Liver (tissue), 8 donors: ENCODE measurements at regions not wholly inside any gene's neighbourhood (a gene's known extent, or its start where the extent isn't known, plus 50 kb on each side); places are given as distances from the start of the nearest gene placed in this dataset.

Experiments
- DNase-seq: peaks from one replicate; pipeline ENCODE4 v3.0.0-alpha.2; 2017; ENCODE audit warnings: low spot score
- H3K27ac ChIP-seq, 2 donors: one replicate each; pipeline ENCODE4 v1.7.0; 2013; ENCODE audit warnings: inconsistent platforms in 2 of 2, low read length in 2 of 2, control low read depth in 1 of 2, low read depth in 1 of 2, mild to moderate bottlenecking in 1 of 2
- H3K27me3 ChIP-seq, 4 donors: one replicate each; pipeline versions ENCODE4 v1.6.1 to v1.7.0; 2013; ENCODE audit warnings: low read length in 3 of 4, inconsistent platforms in 1 of 4, mild to moderate bottlenecking in 1 of 4, moderate library complexity in 1 of 4; ENCODE audit not compliant: control insufficient read depth in 4 of 4, insufficient read depth in 4 of 4
- H3K36me3 ChIP-seq, 4 donors: one replicate each; pipeline versions ENCODE4 v1.6.1 to v1.7.0; 2013; ENCODE audit warnings: low read length in 3 of 4, mild to moderate bottlenecking in 3 of 4, low read depth in 1 of 4, moderate library complexity in 1 of 4; ENCODE audit not compliant: control insufficient read depth in 4 of 4, insufficient read depth in 3 of 4
- H3K4me1 ChIP-seq, 4 donors: one replicate each; pipeline versions ENCODE4 v1.6.1 to v1.7.0; 2013; ENCODE audit warnings: low read length in 3 of 4, mild to moderate bottlenecking in 3 of 4, moderate library complexity in 1 of 4; ENCODE audit not compliant: control insufficient read depth in 4 of 4, insufficient read depth in 4 of 4
- H3K4me3 ChIP-seq, 3 donors: one replicate each; pipeline versions ENCODE4 v1.6.1 to v1.7.0; 2013; ENCODE audit warnings: low read length in 3 of 3, control low read depth in 1 of 3, low read depth in 1 of 3, mild to moderate bottlenecking in 1 of 3
- H3K9ac ChIP-seq, 2 donors: one replicate each; pipeline ENCODE4 v1.7.0; 2013; ENCODE audit warnings: low read length in 2 of 2, mild to moderate bottlenecking in 2 of 2, moderate library complexity in 2 of 2, control low read depth in 1 of 2, low read depth in 1 of 2
- H3K9me3 ChIP-seq, 4 donors: one replicate each; pipeline versions ENCODE4 v1.6.1 to v1.7.0; 2013; ENCODE audit warnings: low read length in 3 of 4; ENCODE audit not compliant: control insufficient read depth in 4 of 4
- CTCF ChIP-seq: fragments of 150-350 bp; IDR thresholded peaks from 2 replicates; pipeline ENCODE4 v1.5.1; 2017; ENCODE audit warnings: improper control_type of control experiment, low read depth, low read length; ENCODE audit not compliant: missing input control
- EGR1 ChIP-seq, 2 donors: IDR thresholded peaks; 2 replicates each; pipeline ENCODE4 v1.6.1; 2016 to 2018; ENCODE audit warnings: antibody characterized with exemption in 2 of 2, low read depth in 2 of 2
- FOXA1 ChIP-seq: IDR thresholded peaks from 2 replicates; pipeline ENCODE4 v1.6.1; 2016; ENCODE audit warnings: antibody characterized with exemption
- FOXA2 ChIP-seq: IDR thresholded peaks from 2 replicates; pipeline ENCODE4 v1.6.1; 2016; ENCODE audit warnings: antibody characterized with exemption
- GABPA ChIP-seq, 2 donors: IDR thresholded peaks in 1 of 2; conservative IDR thresholded peaks in 1 of 2; 2 replicates each; pipeline ENCODE4 v1.6.1; 2016; ENCODE audit warnings: antibody characterized with exemption in 2 of 2, mild to moderate bottlenecking in 1 of 2, moderate library complexity in 1 of 2
- HNF4A ChIP-seq, 2 donors: conservative IDR thresholded peaks; 2 replicates each; pipeline ENCODE4 v1.6.1; 2016; ENCODE audit warnings: antibody characterized with exemption in 2 of 2, mild to moderate bottlenecking in 2 of 2
- HNF4G ChIP-seq: IDR thresholded peaks from 2 replicates; pipeline ENCODE4 v1.6.1; 2016; ENCODE audit warnings: antibody characterized with exemption
- JUND ChIP-seq, 2 donors: IDR thresholded peaks; 2 replicates each; pipeline ENCODE4 v1.6.1; 2016; ENCODE audit warnings: antibody characterized with exemption in 2 of 2
- NR2F2 ChIP-seq: IDR thresholded peaks from 2 replicates; pipeline ENCODE4 v1.6.1; 2016; ENCODE audit warnings: antibody characterized with exemption
- RAD21 ChIP-seq, 2 donors: IDR thresholded peaks; 2 replicates each; pipeline ENCODE4 v1.6.1; 2016; ENCODE audit warnings: antibody characterized with exemption in 2 of 2, mild to moderate bottlenecking in 2 of 2
- RXRA ChIP-seq, 2 donors: IDR thresholded peaks; 2 replicates each; pipeline ENCODE4 v1.6.1; 2017 to 2018; ENCODE audit warnings: antibody characterized with exemption in 2 of 2, mild to moderate bottlenecking in 1 of 2
- TAF1 ChIP-seq: conservative IDR thresholded peaks from 2 replicates; pipeline ENCODE4 v1.6.1; 2016; ENCODE audit warnings: antibody characterized with exemption, mild to moderate bottlenecking
- YY1 ChIP-seq: IDR thresholded peaks from 2 replicates; pipeline ENCODE4 v1.6.1; 2016; ENCODE audit warnings: antibody characterized with exemption, mild to moderate bottlenecking
- WGBS: extraction: QIAGEN DNeasy Blood & Tissue Kit; methylation state at CpG from one replicate; pipeline ENCODE4 v1.1.7; 2013; 5-methylcytosine and 5-hydroxymethylcytosine counted together
- TF ChIP-seq, protein P1 (sequence below): IDR thresholded peaks from 2 replicates; pipeline ENCODE4 v1.6.1; 2016; ENCODE audit warnings: antibody characterized with exemption
- TF ChIP-seq, protein P2 (sequence below): IDR thresholded peaks from 2 replicates; pipeline ENCODE4 v1.6.1; 2016; ENCODE audit warnings: antibody characterized with exemption
- TF ChIP-seq, protein P3 (sequence below): IDR thresholded peaks from 2 replicates; pipeline ENCODE4 v1.6.1; 2016; ENCODE audit warnings: antibody characterized with exemption, mild to moderate bottlenecking
- donor health status: healthy.
- donor health status: healthy.
- donor health status: healthy.
- donor health status: healthy.
- donor health status: healthy.

DNA sequence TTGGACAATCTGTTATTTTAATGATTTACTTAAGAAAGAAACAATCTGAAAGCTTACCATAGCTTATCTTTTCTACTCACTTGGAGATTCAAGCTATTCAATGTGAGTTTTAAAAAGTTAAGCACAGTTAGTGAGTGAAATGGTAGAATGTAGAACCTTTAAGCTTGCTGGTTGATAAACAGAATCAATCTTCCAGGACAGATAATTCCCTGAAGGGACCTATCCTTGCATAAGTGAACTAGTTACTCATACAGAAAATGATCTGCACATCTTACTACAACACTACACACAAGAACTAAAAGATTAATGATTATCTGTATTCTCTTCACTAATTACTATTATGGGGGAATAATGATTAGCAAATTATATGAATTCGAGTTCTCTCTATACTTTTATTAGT lies 165.6 kb downstream of the PALM2AKAP2 start:
- DNase-seq = no peak
- Histone ChIP-seq H3K36me3 (peaks cover 0 to 12% (median 6%) of the 10 kb centered on the region in 4 donors), H3K9me3 (no peaks in the 10 kb centered on the region), H3K4me3 (no peak overlapping the region), H3K27ac (no peak overlapping the region), H3K4me1 (peaks cover 0 to 8% (median 2%) of the 10 kb centered on the region in 4 donors), H3K27me3 (no peaks in the 10 kb centered on the region), H3K9ac (no peak overlapping the region)
- 93% methylated on average over 1 of the region's 1 CpG for WGBS
- TF ChIP-seq, protein P1, sequence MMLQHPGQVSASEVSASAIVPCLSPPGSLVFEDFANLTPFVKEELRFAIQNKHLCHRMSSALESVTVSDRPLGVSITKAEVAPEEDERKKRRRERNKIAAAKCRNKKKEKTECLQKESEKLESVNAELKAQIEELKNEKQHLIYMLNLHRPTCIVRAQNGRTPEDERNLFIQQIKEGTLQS = no peak
- TF ChIP-seq HNF4G (no peak), RAD21 (IDR thresholded peaks at IDR 0.05) (no peak), HNF4A (conservative IDR thresholded peaks at IDR 0.05) (no peak), EGR1 (IDR thresholded peaks at IDR 0.05; ENCODE audit: low read depth in 2 of 2) (no peak), FOXA1 (no peak), YY1 (no peak), NR2F2 (no peak), GABPA (IDR thresholded peaks at IDR 0.05 in 1 of 2, conservative IDR thresholded peaks at IDR 0.05 in 1 of 2) (no peak), JUND (IDR thresholded peaks at IDR 0.05) (no peak), CTCF (no peak), FOXA2 (no peak), TAF1 (no peak)
- TF ChIP-seq, protein P2, sequence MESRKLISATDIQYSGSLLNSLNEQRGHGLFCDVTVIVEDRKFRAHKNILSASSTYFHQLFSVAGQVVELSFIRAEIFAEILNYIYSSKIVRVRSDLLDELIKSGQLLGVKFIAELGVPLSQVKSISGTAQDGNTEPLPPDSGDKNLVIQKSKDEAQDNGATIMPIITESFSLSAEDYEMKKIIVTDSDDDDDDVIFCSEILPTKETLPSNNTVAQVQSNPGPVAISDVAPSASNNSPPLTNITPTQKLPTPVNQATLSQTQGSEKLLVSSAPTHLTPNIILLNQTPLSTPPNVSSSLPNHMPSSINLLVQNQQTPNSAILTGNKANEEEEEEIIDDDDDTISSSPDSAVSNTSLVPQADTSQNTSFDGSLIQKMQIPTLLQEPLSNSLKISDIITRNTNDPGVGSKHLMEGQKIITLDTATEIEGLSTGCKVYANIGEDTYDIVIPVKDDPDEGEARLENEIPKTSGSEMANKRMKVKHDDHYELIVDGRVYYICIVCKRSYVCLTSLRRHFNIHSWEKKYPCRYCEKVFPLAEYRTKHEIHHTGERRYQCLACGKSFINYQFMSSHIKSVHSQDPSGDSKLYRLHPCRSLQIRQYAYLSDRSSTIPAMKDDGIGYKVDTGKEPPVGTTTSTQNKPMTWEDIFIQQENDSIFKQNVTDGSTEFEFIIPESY = no peak
- TF ChIP-seq, protein P3, sequence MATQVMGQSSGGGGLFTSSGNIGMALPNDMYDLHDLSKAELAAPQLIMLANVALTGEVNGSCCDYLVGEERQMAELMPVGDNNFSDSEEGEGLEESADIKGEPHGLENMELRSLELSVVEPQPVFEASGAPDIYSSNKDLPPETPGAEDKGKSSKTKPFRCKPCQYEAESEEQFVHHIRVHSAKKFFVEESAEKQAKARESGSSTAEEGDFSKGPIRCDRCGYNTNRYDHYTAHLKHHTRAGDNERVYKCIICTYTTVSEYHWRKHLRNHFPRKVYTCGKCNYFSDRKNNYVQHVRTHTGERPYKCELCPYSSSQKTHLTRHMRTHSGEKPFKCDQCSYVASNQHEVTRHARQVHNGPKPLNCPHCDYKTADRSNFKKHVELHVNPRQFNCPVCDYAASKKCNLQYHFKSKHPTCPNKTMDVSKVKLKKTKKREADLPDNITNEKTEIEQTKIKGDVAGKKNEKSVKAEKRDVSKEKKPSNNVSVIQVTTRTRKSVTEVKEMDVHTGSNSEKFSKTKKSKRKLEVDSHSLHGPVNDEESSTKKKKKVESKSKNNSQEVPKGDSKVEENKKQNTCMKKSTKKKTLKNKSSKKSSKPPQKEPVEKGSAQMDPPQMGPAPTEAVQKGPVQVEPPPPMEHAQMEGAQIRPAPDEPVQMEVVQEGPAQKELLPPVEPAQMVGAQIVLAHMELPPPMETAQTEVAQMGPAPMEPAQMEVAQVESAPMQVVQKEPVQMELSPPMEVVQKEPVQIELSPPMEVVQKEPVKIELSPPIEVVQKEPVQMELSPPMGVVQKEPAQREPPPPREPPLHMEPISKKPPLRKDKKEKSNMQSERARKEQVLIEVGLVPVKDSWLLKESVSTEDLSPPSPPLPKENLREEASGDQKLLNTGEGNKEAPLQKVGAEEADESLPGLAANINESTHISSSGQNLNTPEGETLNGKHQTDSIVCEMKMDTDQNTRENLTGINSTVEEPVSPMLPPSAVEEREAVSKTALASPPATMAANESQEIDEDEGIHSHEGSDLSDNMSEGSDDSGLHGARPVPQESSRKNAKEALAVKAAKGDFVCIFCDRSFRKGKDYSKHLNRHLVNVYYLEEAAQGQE = no peak

DNA sequence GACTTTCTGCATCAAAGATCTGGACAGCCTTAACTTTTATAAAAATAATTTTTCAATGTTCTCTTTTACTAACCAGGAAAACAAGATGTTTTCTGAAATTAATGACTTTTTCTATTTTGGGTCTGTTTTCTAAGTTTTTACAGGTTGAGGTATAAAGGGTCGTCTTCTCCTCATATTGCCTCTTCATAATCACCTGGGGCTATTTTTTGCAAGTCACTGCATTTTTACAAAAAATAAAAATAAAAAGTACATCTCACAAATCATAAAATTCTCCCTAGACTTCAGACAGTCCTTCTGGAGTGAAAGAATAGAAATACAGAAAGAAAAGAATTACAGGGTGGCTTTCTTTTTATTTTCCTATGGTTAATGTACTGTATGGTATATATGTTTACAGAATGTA lies 168.5 kb downstream of the PALM2AKAP2 start:
- WGBS = 91% methylated on average over 1 of the region's 1 CpG
- H3K4me1 ChIP-seq = peaks cover 3 to 20% (median 12%) of the 10 kb centered on the region in 4 donors
- no peak overlapping the region for H3K9ac ChIP-seq
- peaks cover 0 to 9% (median 2%) of the 10 kb centered on the region in 4 donors for H3K36me3 ChIP-seq
- no peak overlapping the region for H3K27ac ChIP-seq
- DNase-seq = no peak
- H3K4me3 ChIP-seq = no peak overlapping the region
- no peaks in the 10 kb centered on the region for H3K27me3 ChIP-seq
- no peaks in the 10 kb centered on the region for H3K9me3 ChIP-seq
- no peak for TF ChIP-seq RXRA (IDR thresholded peaks at IDR 0.05)
- TF ChIP-seq HNF4G = no peak
